Left ventricle myocardium inferior (tissue), 1 donor: ENCODE measurements at regions not wholly inside any gene's neighbourhood (a gene's known extent, or its start where the extent isn't known, plus 50 kb on each side); places are given as distances from the start of the nearest gene placed in this dataset.
"Not testable (repeated sequence)": the region's sequence is repeated elsewhere in the genome, so short reads cannot be mapped to it uniquely, and the experiment has no call there.

ENCODE experiments used
- DNase-seq: peaks from one replicate; pipeline ENCODE4 v3.0.0-alpha.2; 2020
- H3K27ac ChIP-seq: fragments of 200-600 bp; replicated peaks from 2 replicates; pipeline ENCODE4 v1.8.0; 2021
- H3K27me3 ChIP-seq: fragments of 200-600 bp; 2 replicates; pipeline ENCODE4 v1.8.0; 2021; ENCODE audit warnings: low read depth
- H3K36me3 ChIP-seq: fragments of 200-600 bp; 2 replicates; pipeline ENCODE4 v1.8.0; 2021
- H3K4me1 ChIP-seq: fragments of 200-600 bp; 2 replicates; pipeline ENCODE4 v1.8.0; 2021
- H3K4me3 ChIP-seq: fragments of 200-600 bp; 2 replicates; pipeline ENCODE4 v1.8.0; 2021; ENCODE audit warnings: mild to moderate bottlenecking, moderate library complexity
- H3K9me3 ChIP-seq: fragments of 200-600 bp; replicated peaks from 2 replicates; pipeline ENCODE4 v1.8.0; 2021
- intact Hi-C: fragments of 100-400 bp; cut with micrococcal nuclease; formaldehyde crosslinking; loops from one replicate; pipeline ENCODE4 v1.11.0; 2022
- TF ChIP-seq, protein P1 (sequence below): fragments of 200-600 bp; IDR thresholded peaks from 2 replicates; pipeline ENCODE4 v1.8.0; 2021; ENCODE audit warnings: antibody characterized with exemption, mild to moderate bottlenecking, borderline replicate concordance
- donor health status: DM: no; HTN: yes; CAD: no; lungs with severe emphysema.

DNA sequence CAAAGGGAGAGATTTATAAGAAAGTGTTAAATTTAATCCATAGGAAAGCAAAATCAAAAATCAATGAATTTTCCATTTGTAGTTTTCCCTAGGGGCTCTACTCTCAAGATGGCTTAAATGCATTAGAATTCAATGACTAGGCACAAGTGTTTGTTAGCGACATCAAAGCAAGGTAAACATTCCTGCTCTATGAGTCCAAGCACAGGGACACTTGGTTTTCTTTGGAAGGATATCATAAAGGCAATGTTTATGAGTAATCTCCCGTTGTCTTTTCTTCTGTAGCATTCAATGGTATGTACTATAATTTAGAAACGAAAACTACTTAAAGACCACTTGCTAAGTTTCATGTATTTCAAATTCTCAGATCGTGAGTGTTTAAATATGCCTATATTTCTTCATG is 54.8 kb upstream of the ZNF717 start:
- DNase-seq, H3K27ac ChIP-seq, H3K4me1 ChIP-seq, H3K9me3 ChIP-seq, H3K36me3 ChIP-seq, intact Hi-C loops, H3K4me3 ChIP-seq, H3K27me3 ChIP-seq: not testable (repeated sequence)

DNA sequence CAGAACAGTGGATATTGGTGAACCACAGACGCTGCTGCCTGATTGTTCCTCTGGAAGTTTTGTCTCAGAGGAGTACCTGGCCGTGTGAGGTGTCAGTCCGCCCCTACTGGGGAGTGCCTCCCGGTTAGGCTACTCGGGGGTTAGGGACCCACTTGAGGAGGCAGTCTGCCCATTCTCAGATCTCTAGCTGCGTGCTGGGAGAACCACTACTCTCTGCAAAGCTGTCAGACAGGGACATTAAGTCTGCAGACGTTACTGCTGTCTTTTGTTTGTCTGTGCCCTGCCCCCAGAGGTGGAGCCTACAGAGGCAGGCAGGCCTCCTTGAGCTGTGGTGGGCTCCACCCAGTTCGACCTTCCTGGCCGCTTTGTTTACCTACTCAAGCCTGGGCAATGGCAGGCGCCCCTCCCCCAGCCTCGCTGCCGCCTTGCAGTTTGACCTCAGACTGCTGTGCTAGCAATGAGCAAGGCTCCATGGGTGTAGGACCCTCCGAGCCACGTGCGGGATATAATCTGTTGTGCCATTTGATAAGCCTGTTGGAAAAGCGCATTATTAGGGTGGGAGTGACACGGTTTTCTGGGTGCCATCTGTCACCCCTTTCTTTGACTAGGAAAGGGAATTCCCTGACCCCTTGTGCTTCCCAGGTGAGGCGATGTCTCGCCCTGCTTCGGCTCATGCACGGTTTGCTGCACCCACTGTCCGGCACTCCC is 65.1 kb upstream of the ZNF717 start:
- intact Hi-C loops, H3K27ac ChIP-seq, H3K27me3 ChIP-seq, H3K36me3 ChIP-seq, H3K4me1 ChIP-seq, H3K4me3 ChIP-seq, DNase-seq: not testable (repeated sequence)
- H3K9me3 ChIP-seq = peaks cover 12% of the 10 kb centered on the region

DNA sequence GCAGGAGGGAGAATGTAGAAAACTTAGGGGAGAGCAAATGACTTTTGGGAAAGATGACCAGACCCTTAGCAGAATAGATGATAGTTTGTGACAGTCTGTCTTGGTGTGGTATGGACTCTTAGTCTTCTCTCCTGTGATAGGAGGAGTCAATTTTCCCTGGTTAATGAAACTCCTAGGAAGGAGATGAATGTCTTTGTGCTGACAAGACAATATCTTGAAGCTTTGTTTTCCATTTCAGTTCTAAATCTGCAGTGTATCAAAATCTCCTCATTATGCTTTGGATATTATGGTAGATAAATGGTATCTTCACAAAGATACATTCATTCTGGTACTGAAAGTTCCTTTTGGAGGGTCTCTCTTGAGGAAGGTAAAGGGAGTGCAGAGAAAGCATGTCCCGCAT is 77.8 kb upstream of the ZNF717 start:
- H3K27ac ChIP-seq = no peak overlapping the region
- H3K4me3 ChIP-seq = no peak overlapping the region
- peaks cover 6% of the 10 kb centered on the region for H3K9me3 ChIP-seq
- DNase-seq = no peak
- no peaks in the 10 kb centered on the region for H3K27me3 ChIP-seq
- intact Hi-C loops = no loop called here
- TF ChIP-seq, protein P1, sequence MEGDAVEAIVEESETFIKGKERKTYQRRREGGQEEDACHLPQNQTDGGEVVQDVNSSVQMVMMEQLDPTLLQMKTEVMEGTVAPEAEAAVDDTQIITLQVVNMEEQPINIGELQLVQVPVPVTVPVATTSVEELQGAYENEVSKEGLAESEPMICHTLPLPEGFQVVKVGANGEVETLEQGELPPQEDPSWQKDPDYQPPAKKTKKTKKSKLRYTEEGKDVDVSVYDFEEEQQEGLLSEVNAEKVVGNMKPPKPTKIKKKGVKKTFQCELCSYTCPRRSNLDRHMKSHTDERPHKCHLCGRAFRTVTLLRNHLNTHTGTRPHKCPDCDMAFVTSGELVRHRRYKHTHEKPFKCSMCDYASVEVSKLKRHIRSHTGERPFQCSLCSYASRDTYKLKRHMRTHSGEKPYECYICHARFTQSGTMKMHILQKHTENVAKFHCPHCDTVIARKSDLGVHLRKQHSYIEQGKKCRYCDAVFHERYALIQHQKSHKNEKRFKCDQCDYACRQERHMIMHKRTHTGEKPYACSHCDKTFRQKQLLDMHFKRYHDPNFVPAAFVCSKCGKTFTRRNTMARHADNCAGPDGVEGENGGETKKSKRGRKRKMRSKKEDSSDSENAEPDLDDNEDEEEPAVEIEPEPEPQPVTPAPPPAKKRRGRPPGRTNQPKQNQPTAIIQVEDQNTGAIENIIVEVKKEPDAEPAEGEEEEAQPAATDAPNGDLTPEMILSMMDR = no peak
- H3K36me3 ChIP-seq = no peaks in the 10 kb centered on the region
- no peaks in the 10 kb centered on the region for H3K4me1 ChIP-seq

DNA sequence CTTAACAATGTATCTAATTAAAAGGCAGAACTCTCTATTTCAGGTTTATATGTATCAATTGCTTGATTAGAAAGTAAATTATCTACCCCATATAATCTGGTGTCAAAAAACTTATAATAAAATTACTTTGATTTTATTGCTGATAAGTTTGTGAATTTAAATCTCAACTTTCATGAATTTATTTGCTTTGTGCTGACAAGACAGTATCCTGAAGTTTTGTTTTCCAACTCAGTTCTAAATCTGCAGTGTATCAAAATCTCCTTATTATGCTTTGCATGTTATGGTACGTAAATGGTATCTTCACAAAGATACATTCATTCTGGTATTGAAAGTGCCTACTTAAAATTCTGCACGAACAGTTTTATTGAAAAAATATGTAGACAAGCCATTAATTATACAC is 78.5 kb upstream of the ZNF717 start:
- H3K27me3 ChIP-seq = no peaks in the 10 kb centered on the region
- intact Hi-C loops = no loop called here

DNA sequence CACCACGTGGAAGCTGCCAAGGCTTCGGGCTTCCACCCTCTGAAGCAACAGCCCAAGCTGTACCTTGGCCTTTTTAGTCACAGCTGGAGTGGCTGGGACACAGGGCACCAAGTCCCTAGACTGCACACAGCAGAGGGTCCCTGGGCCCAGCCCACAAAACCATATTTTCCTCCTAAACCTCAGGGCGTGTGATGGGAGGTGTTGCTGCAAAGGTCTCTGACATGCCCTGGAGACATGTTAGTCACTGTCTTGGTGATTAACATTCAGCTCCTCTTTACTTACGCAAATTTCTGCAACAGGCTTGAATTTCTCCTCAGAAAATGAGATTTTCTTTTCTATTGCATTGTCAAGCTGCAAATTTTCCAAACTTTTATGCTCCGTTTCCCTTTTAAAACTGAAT is 98.4 kb upstream of the ZNF717 start:
- DNase-seq, H3K9me3 ChIP-seq, H3K27ac ChIP-seq, intact Hi-C loops, H3K36me3 ChIP-seq, H3K4me1 ChIP-seq, H3K27me3 ChIP-seq, H3K4me3 ChIP-seq: not testable (repeated sequence)

More for the DNA sequence above, 78.5 kb upstream of the ZNF717 start:
- TF ChIP-seq, protein P1 = no peak
- Histone ChIP-seq H3K9me3 (peaks cover 10% of the 10 kb centered on the region), H3K4me1 (no peaks in the 10 kb centered on the region), H3K4me3 (no peak overlapping the region), H3K27ac (no peak overlapping the region), H3K36me3 (no peaks in the 10 kb centered on the region)
- no peak for DNase-seq

DNA sequence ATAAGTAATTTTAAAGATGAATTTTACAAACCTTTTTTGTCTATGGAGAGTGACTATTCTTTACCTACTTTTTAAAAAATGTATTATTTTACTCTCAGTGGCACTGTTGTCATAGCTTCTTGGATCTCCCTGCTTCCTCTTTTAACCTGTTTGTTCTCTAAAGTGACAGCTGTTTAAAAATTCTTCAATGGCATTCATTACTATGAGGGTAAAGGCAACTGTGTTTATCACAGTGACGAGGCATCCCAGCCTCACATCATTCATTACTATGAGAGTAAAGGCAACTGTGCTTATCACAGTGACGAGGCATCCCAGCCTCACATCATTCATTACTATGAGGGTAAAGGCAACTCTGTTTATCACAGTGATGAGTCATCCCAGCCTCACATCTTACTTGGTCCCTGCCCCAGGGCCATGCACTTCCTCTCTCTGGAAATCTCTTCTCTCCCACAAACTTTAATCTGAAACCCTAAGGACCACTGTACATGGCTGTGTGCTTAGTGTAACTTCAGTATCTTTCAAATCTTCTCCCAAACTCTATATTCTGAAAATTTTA is 101.7 kb upstream of the ZNF717 start:
- Histone ChIP-seq H3K27me3 (no peaks in the 10 kb centered on the region), H3K4me3 (no peak overlapping the region), H3K4me1 (no peaks in the 10 kb centered on the region), H3K36me3 (no peaks in the 10 kb centered on the region), H3K27ac (no peak overlapping the region), H3K9me3 (no peaks in the 10 kb centered on the region)
- TF ChIP-seq, protein P1 = no peak
- no peak for DNase-seq
- intact Hi-C loops = no loop called here

DNA sequence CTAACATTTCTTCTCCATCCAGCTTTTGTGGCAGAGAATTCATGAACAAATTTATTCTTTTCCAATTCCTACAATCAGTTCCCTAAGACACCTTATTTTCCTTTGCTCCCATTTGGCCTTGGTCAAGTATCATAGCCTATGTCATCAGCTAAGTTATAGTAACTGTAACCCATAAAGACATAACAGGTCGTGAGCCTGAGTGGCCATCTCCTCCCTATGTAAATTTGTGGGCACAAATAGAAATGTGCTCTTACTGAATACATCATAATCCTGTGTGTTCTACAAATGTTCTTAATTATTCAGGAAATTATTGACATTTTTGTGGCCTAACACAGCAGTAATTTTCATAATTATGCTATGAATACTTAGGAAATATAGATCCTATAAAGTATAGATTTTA is 108.9 kb upstream of the ZNF717 start:
- Histone ChIP-seq H3K27ac (no peak overlapping the region), H3K4me1 (no peaks in the 10 kb centered on the region), H3K9me3 (no peaks in the 10 kb centered on the region), H3K4me3 (no peak overlapping the region), H3K36me3 (no peaks in the 10 kb centered on the region), H3K27me3 (no peaks in the 10 kb centered on the region)
- intact Hi-C loops = no loop called here
- no peak for DNase-seq
- TF ChIP-seq, protein P1 = no peak
